ENCODE measurements at regions not wholly inside any gene's neighbourhood (a gene's known extent, or its start where the extent isn't known, plus 50 kb on each side); places are given as distances from the start of the nearest gene placed in this dataset.
A peak's percentile ranks its signal among the peaks of the same experiment; 100 is the strongest.
"Not testable (repeated sequence)": the region's sequence is repeated elsewhere in the genome, so short reads cannot be mapped to it uniquely, and the experiment has no call there.

DNA sequence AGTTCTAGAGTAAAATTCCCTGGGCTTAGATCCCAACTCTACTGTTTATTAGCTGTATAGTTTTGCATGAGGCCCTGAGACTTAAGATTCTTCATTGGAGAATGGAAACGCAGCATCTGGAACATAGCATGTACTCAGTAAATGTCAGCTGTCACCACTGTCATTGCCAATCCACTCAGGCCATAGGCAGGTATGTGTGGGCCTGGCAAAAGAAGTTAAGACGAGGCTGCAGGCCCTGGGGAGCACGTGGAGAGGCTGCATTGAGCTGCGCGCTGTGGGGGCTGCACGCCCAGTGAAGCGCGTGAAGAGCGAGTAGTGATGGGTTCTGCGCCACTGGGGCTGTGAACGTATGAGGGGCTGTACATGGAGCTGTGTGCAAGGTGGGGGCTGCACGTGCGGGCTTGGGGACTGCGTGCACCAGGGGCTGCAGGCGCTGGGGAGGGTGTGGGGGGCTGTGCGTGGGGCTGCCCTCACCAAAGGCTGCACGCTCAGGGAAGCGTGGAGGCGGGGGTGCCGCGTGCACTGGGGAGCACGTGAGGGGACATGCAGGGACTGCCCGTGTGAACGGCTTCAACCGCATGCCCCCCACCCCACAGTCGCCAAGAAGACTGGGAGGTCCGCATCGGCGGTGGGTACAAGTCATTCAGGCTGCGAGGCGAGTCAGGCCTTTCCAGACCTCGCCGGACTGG is 85.5 kb downstream of the PRR15 start:
- no peak for DNase-seq

DNA sequence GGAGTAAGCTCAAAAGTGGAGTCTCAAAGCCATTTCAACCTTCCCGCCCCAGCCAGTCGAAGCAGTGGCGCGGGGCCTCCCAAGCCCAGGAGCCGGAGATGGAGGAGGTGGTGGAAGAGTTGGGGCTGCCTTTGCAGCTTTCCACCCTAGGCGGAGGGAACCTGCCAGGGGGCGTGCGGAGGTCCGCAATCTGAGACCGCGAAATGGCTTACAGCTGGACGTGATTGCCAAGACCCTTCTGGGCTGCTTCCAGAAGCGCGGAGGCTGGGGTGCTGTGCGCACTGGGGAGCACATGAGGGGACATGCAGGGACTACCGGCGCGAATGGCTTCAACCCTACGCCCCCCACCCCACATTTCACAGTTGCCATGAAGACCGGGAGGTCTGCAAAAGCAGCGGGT is 86.2 kb downstream of the PRR15 start:
- DNase-seq = no peak

DNA sequence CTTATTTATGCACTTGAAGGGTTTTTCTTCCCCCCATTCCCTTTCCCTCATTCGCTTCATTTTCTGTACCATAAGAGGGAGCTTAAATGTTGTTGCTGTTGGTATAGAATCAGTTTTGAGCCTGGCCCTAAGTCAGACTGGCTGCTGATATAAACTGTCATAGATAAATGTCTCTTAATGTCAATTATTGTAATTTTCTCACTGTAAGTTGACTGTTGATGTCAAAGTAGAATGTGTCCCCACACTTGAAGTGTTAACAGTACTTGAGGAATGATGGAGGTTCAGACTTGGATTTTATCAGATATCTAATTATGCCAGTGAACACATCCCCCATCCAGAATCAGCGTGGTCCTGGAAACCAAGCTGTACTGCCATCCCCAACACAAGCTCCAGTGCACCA is 87.8 kb downstream of the PRR15 start:
- no peak for DNase-seq

DNA sequence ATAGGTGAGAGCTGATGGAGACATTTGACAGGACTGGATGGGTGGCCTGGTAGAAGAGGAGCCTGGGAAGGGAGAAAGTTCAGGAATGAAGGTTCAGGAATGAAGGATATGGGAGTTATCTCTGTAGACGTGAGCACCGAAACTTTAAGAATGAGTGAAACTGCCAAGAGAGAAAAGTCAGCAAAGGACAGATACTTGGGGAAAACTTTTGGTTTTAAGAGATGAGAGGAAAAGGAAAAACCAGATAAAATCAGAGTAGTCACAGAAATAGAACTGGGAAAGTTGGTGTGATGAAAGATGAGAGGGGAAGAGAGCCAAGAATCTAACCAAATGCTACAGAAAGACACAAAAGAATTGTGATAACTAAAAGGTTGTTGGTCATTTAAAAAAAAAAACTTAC is 88.9 kb downstream of the PRR15 start:
- no peak for DNase-seq

DNA sequence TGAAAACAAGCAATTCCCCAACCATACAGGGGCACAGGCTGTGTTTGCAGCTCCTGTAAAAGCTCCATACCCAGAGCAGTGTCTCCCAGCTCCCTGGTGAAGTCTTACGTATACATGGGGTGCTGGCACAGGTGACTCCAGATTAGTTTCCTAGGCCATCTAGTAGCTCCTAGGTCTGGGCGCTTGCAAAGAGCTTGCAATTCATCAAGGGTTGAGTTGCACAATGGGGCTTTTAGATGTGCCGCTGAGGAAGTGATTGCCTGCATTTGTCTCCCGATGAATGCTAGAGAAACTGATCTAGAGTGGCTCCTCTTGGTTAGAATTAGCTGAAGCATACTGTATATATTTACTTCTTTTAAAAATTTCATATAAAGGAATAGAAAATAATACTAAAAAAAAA is 90.7 kb downstream of the PRR15 start:
- DNase-seq = not testable (repeated sequence)

DNA sequence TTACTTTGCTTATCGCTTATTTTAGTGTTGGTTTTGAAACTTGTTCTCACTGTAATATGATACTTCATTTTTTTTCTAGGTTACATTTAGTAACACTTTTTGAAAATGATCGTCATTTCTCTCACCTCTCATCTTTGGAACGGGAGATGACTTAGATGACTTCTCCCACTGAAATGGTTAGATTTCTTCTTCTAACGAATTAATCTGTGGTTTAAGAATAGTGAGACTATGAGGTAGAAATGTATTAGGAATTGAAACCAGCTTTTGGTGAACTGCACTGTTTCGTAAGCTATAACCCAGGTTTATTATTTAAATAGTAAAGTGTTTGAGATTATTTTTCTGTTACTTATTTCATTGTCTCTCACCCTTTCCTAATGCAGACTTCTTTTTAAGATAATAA is 93.7 kb downstream of the PRR15 start:
- DNase-seq = no peak

DNA sequence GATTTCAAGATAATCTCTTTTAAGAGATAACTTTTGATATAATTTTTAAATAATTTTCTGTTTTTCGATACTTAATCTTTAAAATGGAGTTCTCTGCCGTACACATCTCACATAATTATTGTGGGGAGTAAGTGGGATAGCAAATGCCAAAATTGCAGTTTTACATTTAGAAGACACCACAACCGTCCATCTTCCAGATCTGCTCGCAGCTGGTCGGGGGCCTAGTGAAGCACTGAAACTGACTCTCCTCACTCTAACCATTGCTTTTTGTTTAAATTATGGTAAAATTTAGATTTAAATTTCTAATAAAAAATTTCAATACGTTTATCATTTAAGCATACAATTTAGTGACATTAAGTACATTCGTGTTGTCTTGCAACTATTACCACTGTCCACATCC is 94.2 kb downstream of the PRR15 start:
- DNase-seq = no peak

DNA sequence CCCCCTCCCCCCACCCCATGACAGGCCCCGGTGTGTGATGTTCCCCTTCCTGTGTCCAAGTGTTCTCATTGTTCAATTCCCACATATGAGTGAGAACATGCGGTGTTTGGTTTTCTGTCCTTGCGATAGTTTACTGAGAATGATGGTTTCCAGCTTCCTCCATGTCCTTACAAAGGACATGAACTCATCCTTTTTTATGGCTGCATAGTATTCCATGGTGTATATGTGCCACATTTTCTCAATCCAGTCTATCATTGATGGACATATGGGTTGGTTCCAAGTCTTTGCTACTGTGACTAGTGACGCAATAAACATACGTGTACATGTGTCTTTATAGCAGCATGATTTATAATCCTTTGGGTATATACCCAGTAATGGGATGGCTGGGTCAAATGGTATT is 95.6 kb downstream of the PRR15 start:
- DNase-seq = not testable (repeated sequence)

DNA sequence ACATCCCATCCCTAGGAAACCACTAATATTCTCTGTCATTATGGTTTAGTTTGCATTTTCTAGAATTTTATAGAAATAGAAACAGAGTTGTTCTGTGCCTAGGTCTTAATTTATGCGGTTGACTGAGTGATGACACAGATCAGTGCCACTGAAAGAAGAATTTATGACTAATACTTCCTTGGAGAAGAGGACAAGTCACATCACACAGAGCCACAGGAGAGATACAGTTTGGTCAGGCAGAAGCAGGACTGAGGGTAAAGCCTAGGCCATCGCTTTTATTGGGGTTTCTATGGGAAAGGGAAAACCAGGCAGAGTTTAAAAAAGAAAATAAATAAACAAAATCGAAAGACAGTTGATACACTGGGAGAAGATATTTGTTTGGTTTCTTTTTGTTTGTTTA is 99.3 kb downstream of the PRR15 start:
- DNase-seq = not testable (repeated sequence)

DNA sequence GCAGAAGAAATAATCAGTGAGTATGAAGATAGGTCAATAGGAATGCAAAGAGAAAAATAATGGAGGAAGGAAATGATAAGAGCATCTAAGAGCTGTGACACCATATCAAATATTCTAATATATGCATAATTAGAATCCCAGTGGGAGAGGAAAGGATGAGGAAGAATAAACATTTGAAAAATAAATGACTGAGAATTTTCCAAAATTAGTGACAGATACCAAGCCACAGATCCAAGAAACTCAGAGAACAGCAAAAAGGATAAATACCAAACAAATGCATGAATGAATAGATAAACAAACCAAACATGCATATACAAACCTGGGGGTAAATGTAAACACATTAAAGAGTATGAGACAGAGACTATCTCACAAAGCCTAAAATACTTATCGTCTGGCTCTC is 101.4 kb downstream of the PRR15 start:
- not testable (repeated sequence) for DNase-seq

DNA sequence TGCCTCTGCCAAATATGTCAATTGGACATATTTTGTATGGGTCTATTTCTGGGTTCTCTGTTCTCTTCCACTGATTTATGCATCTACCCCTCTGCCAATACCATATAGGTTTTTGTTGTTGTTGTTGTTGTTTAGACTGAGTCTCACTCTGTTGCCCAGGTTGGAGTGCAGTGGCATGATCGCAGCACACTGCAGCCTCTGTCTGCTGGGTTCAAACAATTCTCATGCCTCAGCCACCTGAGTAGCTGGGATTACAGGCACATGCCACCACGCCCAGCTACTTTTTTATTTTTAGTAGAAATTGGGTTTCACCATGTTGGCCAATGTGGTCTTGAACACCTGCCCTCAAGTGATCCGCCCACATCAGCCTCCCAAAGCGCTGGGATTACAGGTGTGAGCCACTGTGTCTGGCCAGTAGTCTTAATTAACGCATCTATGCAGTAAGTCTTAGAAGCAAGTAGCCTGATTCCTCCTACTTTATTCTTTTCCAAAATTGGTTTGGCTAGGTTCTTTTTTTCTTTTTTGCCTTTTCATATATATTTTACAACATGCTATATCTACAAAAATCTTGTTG is 103.5 kb downstream of the PRR15 start:
- DNase-seq = not testable (repeated sequence)

DNA sequence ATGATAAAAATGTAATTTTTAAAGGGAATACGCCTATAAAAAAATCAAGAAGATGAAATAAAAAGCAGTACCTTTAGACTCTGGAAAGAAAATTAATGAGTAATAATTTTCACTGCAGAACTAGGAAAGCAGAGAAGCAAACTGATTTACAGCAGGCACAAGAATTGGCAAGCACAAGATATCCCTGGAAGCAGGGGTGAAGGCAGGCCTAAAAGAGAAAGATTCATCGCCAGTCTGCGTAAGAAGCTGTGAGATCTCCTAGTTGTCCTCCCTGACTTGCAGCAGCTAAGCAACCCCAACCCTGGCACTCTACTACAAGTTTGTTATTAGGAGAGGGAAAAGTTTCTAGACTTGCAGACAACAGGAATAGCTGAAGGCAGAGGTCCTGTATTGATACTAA is 107.7 kb downstream of the PRR15 start:
- DNase-seq = not testable (repeated sequence)

DNA sequence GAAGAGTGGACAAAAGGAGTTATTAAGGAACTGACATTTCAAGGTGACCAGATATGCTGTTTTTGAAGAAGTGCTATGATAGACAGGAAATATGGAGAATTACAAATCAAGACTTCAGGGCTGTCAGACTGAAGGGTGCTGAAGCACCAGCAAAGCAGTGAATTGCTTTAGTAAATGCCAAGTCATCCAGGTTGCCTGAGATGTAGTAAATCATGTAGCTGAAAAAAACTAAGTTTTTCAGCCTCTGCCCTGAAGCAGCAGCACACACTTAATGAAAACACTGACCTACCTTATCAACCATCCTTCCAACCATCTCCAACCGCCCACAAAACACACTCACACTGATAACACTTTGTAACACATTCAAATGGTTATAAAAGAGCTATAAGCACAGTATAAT is 110.0 kb downstream of the PRR15 start:
- DNase-seq = not testable (repeated sequence)

DNA sequence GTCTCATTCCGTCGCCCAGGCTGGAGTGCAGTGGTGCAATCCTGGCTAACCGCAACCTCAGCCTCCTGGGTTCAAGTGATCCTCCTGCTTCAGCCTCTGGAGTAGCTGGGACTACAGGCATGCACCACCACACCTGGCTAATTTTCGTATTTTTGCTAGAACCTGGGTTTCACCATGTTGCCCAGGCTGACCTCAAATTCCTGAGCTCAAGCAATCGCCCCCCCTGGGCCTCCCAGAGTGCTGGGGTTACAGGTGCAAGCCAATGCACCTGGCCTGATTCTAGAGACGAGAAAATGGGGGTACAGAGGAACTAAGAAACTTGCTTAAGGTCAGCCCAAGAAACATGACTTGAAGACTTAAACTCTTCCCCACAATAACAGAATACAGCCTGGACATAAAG is 111.0 kb downstream of the PRR15 start:
- DNase-seq = not testable (repeated sequence)

DNA sequence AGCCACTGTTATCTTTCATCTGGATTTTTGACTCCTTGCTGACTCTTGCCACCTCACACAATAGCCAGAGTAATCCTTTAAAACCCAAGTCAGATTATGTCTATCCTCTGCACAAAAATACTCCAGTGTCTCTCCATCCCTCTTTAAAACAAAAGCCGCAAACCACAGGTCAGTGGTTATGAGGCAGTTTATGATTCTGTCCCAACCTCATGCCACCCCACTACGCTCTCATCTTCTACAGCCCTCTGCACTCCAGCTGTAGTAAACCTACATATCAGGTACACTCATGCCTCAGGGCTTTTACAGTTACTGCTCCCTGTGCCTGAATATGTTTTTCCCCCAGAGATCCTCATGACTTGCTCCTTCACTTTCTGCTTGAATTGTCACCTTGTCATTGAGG is 113.6 kb downstream of the PRR15 start:
- not testable (repeated sequence) for DNase-seq

DNA sequence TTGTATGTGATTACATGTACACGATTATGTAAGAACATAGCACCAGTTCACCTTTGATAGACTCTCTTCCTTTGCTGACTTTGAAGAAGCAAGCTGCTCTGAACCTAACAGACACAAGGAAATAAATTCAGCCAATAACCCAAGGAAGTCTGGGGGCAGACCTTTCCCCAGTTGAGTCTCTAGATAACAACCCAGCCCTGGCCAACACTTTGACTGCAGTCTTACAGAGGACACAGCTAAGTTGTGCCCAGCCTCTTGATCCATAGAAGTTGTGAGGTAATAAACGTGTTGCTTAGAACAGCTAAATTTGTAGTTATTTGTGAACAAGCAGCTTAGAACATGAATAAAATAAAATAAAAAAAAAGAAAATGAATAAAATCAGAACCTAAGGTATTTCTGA is 116.3 kb downstream of the PRR15 start:
- DNase-seq = not testable (repeated sequence)

DNA sequence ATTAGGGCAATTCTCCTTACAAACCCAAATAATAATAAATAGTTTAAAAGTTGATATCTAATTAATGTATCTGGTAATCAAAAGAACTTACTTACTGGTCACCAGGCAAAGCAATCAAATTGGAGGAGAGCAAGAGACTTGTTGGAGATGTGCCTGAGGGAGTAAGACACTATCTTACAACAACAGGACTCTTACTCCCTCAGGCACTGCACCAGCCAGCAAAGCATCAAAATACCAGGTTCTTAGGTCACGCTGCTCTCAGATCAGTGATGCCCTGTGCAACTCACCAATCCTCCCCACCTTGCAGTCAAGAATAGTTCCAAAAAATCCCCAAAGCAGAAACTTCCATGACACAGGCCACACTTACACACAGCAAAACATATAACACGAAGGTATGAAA is 117.0 kb downstream of the PRR15 start:
- DNase-seq = not testable (repeated sequence)

DNA sequence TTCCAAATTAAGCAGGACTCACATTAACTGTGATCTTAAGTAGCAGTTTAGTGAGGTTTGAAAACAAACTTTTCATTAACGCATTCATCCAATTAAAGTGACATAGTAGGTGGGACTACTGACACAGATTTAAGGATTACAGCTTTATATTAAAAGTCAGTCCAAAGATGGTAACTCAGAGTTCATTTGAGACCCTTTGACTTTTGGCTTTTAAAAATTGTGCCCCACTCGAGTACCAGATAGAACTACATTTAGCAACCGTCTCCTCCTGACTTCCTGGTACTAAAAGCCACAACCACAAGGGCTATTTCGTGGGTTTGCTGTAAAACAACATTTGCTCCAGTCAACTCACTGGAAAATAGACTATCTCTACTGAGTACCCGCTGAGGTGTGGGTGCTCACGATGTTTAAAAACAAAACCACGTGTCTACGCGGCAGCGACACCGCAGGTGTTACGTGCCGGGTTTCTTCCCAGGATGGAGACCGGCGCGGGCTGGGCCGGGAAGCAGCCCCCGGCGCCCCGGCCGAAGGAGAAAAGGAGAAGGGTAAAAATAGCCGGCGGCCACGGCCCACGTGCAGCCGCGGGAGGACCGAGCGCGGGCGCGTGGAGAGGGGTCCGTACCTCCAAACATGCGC is 120.6 kb downstream of the PRR15 start:
- peak in 2 of 56 donors; percentile 54 to 55 for DNase-seq

DNA sequence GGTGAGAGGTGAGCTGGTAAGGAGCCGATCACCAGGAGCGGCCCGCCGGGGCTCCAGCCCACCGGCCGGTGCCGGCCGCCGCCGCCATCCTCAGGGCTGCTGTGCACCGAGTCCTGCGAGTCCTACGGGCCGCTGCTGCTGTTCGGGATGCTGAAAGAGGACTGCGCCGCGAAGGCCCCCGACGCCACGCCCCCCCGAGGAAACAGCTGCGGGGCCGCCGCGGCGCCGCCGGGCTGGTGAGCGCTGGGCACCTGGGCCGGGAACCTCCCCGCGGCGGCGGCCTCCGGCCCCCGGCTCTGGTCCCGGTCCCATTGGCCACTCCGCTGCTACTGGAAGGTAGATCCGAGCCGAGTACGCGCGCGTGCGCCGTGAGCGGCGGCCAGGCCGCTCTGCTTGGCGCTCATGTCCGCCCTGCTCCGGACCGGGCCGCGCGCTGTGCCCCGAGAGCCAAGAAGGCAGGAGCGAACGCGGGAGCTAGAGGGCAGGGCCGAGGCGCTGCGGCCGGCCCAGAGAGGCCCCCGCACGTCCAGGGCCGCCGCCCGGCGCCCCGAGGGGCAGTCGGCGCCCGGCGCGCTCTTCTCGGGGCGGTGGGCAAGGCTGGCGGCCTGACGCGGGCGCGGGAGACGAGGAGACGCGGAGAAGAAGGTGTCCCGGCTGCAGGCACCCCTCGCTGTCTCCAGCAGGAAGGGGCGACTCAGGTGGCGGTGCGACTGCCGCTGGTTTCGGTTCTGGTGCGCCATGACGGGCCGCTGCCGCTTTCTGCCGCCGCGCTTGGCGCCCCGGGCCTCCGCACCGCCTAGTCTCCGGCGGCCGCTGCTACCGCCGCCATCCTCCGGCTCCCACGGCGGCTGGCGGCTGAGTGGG is 121.3 kb upstream of the WIPF3 start:
- peak in 52 of 56 donors; percentile 2 to 81 (median 52) for DNase-seq

DNA sequence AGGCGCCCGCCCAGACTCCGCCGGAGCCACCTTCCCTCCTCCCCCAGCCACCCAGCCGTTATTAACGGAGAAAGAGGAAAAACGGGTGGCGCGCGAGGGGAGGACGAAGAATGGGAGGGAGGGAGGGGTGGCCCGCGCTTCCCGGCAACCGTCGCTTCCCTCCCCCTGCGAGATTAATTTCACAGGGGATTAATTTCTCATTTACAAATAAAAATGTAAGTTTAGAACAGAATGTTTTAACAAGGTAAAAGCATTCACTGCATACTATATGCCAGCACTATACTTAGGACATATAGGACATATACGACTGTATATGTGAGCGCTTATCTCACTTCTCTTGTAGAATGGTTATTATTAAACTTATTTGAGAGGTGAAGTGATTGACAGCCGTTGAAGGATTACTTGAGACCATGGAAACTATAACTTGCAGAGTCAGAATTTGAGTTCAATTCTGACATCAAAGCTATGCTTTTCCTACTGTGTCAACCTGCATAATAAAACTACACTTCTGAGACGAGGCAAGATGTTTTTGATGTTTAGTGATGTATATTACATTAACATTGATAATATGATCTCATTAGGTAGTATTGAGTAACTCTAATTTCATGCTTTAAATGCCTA is 120.5 kb upstream of the WIPF3 start:
- DNase-seq = peak in 4 of 56 donors; percentile 7 to 65 (median 42)

DNA sequence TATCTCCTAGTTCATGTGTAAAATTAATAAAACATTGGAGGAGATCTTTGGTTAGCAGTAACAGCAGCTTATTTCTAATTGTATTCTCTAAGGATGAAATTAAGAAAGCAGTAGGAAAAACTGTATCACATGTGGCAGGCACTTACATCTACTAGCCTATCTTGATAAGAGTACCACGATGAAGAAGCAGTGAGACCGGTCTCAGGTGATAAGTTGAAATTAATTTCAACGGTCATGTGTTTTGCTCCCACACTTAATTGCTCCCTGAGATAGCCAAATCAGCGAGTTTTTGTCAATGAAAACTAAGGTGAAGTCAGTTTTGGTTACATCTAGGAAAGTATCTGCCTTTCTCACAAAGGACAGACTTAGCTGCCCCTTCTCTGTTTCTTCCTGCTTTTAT is 115.8 kb upstream of the WIPF3 start:
- not testable (repeated sequence) for DNase-seq

Data from amygdala (tissue), 56 donors.